ENCODE measurements at regions not wholly inside any gene's neighbourhood (a gene's known extent, or its start where the extent isn't known, plus 50 kb on each side); places are given as distances from the start of the nearest gene placed in this dataset.

- no peak overlapping the region for H3K4me2 ChIP-seq (ENCODE audit: insufficient read depth, low read length)
- H3K79me2 ChIP-seq (ENCODE audit: insufficient read depth, low read length), result no peaks in the 10 kb centered on the region
- H3K36me3 ChIP-seq (ENCODE audit: insufficient read depth, low read length), result no peaks in the 10 kb centered on the region; the same call in 1 of the 2 replicates
- no peak overlapping the region for H2AFZ ChIP-seq (ENCODE audit: low read depth, low read length)
- H3K9ac ChIP-seq (ENCODE audit: low read depth, low read length), result no peak overlapping the region
- TF ChIP-seq EZH2 (IDR thresholded peaks at IDR 0.05; ENCODE audit: borderline replicate concordance, low read depth, low read length, severe bottlenecking) (no peak), CTCF (IDR thresholded peaks at IDR 0.05; ENCODE audit: borderline replicate concordance, extremely low read depth, low read length, poor library complexity, severe bottlenecking) (no peak)
- H3K4me3 ChIP-seq (ENCODE audit: low read depth in 1 of 2, low read length in 2 of 2), result no peak overlapping the region
- no peaks in the 10 kb centered on the region for H3K27me3 ChIP-seq (ENCODE audit: insufficient read depth, low read length, poor library complexity)
- peaks cover 10% of the 10 kb centered on the region for H3K9me3 ChIP-seq (ENCODE audit: insufficient read depth, low read length, severe bottlenecking)
- H4K20me1 ChIP-seq (ENCODE audit: insufficient read depth, low read length), result no peaks in the 10 kb centered on the region
- H3K4me1 ChIP-seq (ENCODE audit: insufficient read depth, low read length), result peaks cover 21% of the 10 kb centered on the region
- H3K27ac ChIP-seq (ENCODE audit: low read length), result no peak overlapping the region
- ATAC-seq (ENCODE audit: insufficient read depth, low read depth) (no peak), DNase-seq (no peak)
Observed at GRCh38 chr2:101556033-101556459, 81.1 kb upstream of the RFX8 start.

- ATAC-seq (ENCODE audit: insufficient read depth, low read depth), result peak; percentile 66
- Histone ChIP-seq H3K4me1 (ENCODE audit: insufficient read depth, low read length) (peaks cover 14% of the 10 kb centered on the region), H4K20me1 (ENCODE audit: insufficient read depth, low read length) (no peaks in the 10 kb centered on the region), H3K9me3 (ENCODE audit: insufficient read depth, low read length, severe bottlenecking) (no peaks in the 10 kb centered on the region), H3K79me2 (ENCODE audit: insufficient read depth, low read length) (no peaks in the 10 kb centered on the region), H3K27ac (ENCODE audit: low read length) (peak overlapping the region; percentile 54), H3K36me3 (ENCODE audit: insufficient read depth, low read length) (no peaks in the 10 kb centered on the region), H3K4me2 (ENCODE audit: insufficient read depth, low read length) (no peak overlapping the region), H3K4me3 (ENCODE audit: low read depth in 1 of 2, low read length in 2 of 2) (no peak overlapping the region), H3K27me3 (ENCODE audit: insufficient read depth, low read length, poor library complexity) (no peaks in the 10 kb centered on the region), H3K9ac (ENCODE audit: low read depth, low read length) (no peak overlapping the region), H2AFZ (ENCODE audit: low read depth, low read length) (peak overlapping the region; percentile 64)
- no peak for TF ChIP-seq CTCF (IDR thresholded peaks at IDR 0.05; ENCODE audit: borderline replicate concordance, extremely low read depth, low read length, poor library complexity, severe bottlenecking)
- no peak for TF ChIP-seq EZH2 (IDR thresholded peaks at IDR 0.05; ENCODE audit: borderline replicate concordance, low read depth, low read length, severe bottlenecking)
- DNase-seq, result no peak
Observed at GRCh38 chr2:101551336-101551888, 76.5 kb upstream of the RFX8 start.

- no peak overlapping the region for H3K4me2 ChIP-seq (ENCODE audit: insufficient read depth, low read length)
- no peaks in the 10 kb centered on the region for H3K36me3 ChIP-seq (ENCODE audit: insufficient read depth, low read length)
- no peaks in the 10 kb centered on the region for H3K9me3 ChIP-seq (ENCODE audit: insufficient read depth, low read length, severe bottlenecking)
- H3K4me1 ChIP-seq (ENCODE audit: insufficient read depth, low read length), result peaks cover 14% of the 10 kb centered on the region
- no peaks in the 10 kb centered on the region for H3K27me3 ChIP-seq (ENCODE audit: insufficient read depth, low read length, poor library complexity)
- DNase-seq (no peak), ATAC-seq (ENCODE audit: insufficient read depth, low read depth) (0 out of 3 replicates have a peak, but pooled peaks have one; percentile 24)
- no peak for TF ChIP-seq EZH2 (IDR thresholded peaks at IDR 0.05; ENCODE audit: borderline replicate concordance, low read depth, low read length, severe bottlenecking)
- TF ChIP-seq CTCF (IDR thresholded peaks at IDR 0.05; ENCODE audit: borderline replicate concordance, extremely low read depth, low read length, poor library complexity, severe bottlenecking), result no peak
- H3K79me2 ChIP-seq (ENCODE audit: insufficient read depth, low read length), result no peaks in the 10 kb centered on the region
- H2AFZ ChIP-seq (ENCODE audit: low read depth, low read length), result no peak overlapping the region
- no peak overlapping the region for H3K9ac ChIP-seq (ENCODE audit: low read depth, low read length)
- H3K27ac ChIP-seq (ENCODE audit: low read length), result no peak overlapping the region
- no peak overlapping the region for H3K4me3 ChIP-seq (ENCODE audit: low read depth in 1 of 2, low read length in 2 of 2)
- no peaks in the 10 kb centered on the region for H4K20me1 ChIP-seq (ENCODE audit: insufficient read depth, low read length)
Observed at GRCh38 chr2:101550555-101550954, 75.6 kb upstream of the RFX8 start.
